GM20431 (cell line): ENCODE measurements at regions not wholly inside any gene's neighbourhood (a gene's known extent, or its start where the extent isn't known, plus 50 kb on each side); places are given as distances from the start of the nearest gene placed in this dataset.

Experiments used
- in situ Hi-C: fragments of 300-500 bp; cut with MseI, MboI; formaldehyde crosslinking; loops from one replicate; pipeline ENCODE4 v1.15.0; 2020; ENCODE audit warnings: low sequenced_read_pairs; ENCODE audit not compliant: unreplicated experiment

DNA sequence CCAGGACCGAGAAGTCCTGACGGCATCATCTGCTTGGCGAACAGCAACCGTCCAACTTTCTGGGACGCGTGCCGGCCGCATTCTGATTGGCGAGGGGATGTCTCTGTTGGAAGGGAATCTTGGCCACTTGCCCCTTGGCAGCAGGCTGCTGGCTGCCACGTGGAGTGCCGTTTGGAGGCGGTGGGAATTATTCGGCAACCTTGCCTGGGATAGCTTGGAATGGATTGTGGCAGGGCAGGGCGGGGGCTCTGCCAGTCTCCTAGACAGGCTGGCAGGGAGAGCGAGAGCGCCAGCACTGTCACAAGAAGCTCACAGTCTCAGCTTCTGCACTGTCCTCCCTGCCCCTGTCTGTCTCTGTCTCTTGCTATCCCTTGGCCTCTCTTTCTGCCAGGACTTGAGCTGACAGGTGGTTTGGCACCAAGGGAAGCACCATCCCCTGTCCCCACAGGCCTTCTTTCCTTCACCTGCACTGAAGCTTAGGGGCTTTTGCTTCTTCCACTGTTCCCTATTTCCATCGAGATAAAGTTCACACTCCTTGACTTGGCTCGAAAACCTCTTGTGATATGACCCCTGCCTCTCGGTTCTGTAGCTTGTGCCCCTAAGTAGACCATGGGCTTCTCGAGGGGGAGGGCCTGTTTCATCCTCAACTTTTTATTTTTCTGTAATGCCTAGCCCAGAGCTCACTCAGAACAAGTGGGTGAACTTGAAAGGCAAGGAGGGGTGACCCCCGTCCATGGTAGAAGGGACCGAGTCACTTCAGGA, 201.9 kb downstream of the PHETA1 start:
- in situ Hi-C loops = no loop called here

DNA sequence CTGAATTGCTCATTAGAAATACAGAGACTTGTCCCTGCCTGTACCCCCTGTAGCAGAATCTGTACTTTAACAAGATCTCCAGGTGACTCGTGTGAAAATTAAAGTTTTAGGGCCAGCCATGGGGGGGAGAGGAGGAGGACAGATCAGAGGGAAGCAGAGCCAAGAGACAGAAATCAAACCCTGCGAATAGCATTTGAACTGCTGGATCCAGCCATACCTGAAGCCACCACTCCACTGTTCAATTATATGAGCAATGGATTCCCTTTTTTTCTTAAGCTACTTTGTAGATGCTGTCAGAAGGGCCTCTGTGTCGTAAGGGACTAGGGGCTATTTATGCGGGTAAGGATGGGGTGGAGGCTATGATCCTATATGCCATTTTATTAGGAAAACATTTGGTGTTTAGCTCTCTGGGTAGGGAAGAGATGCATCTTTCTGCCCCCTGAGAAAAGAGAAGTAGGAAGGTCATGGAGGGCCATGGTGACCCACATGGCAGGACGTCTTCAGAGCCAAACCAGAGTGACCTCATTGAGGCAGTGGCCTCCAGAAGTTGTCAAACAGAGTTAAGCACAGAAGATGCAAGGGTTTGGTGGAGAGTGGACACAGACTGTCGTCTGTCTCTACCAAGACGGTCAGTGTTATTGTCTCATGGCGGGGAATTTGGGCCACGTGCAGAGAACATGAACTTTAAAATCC, 203.9 kb downstream of the PHETA1 start:
- in situ Hi-C loops = no loop called here

DNA sequence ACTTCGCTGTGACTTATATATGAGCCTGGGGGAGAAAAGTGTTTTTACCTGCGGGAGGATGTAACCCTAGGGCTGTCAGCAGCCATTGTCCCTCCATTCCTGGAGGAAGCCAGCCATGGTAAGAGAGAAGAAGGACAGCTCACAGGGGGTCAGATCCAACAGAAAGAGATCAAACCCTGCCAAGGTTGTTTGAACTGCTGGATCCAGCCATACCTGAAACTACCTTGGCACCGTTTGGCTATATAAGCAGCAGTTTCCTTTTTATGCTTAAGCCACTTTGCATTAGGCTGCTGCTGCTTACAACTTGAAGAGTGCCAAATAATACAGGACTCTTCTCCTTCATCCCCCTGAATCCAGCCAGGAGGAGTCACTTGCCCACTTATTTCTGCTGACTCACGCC, 205.5 kb downstream of the PHETA1 start:
- in situ Hi-C loops = no loop called here

DNA sequence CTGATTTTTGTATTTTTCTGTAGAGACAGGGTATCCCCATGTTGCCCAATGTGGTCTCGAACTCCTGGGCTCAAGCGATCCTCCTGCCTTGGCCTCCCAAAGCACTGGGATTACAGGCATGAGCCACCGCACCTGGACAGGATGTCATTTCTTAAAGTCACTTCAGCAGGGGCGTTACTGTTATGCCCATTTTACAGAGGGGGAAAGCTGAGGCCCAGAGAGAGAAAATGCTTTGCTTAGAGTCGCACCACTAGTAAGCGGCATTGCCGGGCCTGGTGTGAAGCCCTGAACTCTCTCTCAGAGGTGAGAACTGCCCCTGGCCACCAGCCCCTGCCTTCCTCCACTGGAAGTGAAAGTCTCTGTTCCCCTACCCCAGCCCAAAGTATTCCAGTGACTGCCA, 207.0 kb downstream of the PHETA1 start:
- in situ Hi-C loops = no loop called here

DNA sequence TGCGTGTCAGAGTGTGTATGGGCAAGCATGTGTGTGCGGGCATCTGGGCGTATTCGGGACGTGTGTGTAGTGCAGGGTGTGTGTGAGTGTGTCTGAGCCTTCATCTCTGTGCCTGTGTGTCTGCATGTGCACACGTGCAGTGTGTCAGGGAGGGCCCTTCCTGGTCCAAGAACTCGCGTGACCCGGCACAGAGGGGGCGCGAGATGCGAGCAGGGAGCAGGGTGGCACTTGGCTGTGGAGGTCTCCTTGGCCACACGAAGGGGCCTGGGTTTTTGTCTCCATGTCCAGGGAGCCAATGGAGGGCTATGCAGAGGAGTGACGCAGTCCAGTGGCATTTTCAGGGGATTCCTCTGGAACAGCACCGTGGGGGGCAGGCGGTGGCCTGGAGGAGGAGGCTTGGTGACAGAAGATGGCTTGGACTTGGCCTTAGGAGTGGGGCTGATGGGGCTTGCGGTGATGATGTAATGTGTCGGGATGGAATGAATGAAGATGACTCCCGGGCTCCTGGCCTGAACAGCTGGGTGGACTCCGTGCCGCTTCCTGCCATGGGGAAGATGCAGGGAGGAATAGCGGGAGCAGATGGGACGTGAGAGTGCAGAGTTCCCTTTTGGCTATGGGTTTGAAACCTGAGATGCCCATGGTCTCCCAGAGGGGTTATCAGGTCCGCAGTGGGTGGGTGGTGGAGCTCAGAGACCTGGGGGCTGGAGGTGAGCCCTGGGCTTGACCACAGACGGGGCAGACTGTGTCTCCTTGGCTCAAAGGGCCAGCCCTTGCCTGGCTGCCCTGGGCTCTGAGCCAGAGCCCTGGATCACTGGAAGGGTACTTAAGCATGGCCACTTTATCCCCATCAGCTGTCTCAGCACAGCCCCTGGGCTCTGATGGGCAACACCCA, 208.3 kb downstream of the PHETA1 start:
- in situ Hi-C loops = no loop called here

DNA sequence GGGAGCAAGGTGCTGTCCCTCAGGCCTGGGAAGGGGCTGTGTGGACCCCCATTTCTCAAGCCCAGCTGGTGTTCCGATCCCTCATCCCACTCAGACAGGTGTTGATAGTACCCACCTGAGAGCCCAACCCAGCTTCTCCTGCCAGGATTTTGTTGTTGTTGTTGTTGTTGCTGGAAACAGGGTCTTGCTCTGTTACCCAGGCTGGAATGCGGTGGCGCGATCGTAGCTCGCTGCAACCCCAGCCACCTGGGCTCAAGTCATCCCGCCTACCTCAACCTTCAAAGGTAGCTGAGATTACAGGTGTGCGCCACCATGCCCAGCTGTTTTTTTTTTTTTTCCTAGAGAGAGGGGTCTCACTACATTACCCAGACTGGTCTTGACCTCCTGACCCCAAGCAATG, 209.9 kb downstream of the PHETA1 start:
- in situ Hi-C loops = no loop called here

DNA sequence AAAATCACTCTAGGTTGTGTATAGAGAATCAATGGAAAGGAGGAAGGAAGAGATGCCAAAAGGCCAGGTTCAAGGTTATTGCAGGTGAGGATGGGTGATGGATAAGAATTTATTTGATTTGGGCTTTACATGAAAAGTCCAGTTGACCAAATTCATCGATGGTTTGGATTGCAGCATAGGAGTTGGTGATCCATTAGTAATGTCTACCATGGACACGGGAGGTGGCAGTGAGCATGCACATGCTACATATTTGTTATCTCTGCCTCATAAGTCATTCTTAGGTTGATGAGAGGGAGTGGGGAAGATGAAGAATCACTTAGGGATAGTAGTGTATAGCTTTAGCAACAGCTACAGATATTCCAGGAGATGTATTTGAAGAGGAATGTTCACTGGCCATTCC, 211.4 kb downstream of the PHETA1 start:
- in situ Hi-C loops = no loop called here

DNA sequence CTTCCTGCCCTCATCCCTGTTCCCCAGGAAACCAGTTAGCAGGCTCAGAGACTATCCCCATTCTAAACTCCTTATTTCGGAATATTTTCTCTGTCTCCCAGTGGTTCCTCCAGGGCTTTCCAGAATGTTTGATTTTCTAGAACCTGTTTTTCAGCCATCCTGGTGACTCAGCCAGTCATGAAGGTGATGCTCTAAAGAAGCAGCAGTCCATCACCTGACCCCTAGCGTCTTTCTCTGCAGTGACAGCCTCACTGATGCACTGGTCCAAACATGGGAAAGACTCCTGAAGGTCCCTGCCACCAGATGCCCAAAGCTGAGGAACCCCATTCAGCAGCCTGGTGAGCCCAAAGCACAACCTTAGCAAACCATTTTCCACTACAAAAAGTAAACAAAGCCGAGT, 212.6 kb downstream of the PHETA1 start:
- in situ Hi-C loops = no loop called here

DNA sequence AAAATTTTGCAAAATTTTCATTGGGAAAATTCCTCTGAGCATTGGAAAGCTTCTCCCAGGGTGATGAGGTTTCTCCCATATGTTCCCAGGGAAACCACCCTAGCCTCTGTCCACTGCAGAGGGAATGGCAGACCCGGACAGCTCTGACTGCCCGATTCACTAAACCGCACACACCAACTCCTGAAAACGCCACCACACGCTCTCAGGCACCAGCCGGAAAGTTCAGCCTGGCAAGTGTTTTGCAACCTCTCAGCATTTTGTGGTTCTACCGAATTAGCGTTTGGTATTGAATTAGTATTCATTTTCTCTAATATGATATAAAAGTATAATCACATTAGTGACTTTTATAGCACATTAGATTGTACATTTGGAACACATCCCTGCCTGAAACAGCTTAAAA, 213.4 kb downstream of the PHETA1 start:
- in situ Hi-C loops = no loop called here

DNA sequence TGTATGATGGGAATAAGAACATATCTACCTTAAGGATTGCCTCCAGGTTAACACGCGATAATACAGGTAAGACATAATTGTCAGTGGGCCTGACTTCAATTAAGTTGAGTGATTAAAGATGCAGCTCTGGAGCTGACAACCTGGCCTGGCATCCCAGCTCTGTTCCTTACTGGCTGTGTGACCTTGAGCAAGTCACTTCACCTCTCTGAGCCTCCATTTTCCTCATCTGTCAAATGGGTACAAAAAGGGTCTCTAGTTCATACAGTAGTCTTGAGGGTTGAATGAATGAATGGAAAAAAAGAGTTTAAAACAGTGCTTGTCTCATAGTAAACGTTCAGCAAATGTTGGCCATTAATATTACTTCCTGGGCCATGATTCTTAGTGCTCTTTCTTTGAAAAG, 213.9 kb downstream of the PHETA1 start:
- in situ Hi-C loops = no loop called here

DNA sequence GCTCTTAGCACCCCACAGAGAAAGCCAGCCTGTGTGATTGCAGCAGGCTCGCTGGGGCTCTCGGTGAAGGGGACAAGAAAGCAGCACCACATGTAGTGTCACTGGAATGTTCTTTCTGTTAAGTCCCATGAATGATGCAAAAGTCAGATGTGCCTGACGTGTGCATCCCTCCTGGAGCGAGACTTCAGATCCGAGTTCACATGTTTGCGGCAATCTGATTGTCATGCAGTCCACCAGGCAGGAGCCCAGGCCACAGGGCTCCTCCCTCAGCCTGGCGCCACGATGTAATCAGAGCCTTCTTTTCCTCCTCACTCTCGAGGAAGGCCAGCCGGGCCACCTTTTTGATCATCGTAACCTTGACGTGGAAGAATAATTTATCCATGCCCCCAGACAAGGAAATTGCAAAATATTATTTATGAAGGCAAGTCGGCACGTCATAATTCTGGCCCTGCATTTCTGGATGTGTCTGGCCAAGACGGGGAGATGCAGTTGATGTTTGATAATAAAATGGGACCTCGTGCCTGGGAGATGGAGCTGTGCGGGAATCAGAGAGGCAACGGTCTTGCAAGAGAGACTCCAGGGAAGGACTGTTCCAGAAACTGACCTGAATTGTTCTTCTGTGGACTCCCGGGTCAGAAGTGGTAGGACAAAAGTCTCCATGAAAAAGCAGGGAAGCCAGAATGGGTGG, 214.6 kb downstream of the PHETA1 start:
- in situ Hi-C loops = no loop called here

DNA sequence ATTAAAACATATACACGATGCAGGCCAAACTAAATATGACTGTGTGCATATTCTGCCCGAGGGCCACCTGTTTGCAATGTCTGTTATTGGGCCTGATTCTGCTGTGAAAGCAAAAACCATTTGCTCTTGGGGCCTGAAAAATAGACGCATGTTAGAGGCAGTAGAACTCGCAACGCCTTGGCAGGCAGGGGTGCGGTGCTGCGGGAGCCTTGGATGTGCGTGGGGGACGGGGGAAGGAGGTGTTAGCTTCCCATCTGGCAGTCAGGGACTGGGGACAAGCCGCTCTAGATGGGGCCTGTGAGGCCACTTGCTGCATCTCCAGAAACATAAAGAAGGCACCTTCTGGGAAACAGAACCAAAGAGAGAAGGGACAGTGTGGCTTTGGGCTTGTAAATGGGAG, 216.3 kb downstream of the PHETA1 start:
- in situ Hi-C loops = no loop called here

DNA sequence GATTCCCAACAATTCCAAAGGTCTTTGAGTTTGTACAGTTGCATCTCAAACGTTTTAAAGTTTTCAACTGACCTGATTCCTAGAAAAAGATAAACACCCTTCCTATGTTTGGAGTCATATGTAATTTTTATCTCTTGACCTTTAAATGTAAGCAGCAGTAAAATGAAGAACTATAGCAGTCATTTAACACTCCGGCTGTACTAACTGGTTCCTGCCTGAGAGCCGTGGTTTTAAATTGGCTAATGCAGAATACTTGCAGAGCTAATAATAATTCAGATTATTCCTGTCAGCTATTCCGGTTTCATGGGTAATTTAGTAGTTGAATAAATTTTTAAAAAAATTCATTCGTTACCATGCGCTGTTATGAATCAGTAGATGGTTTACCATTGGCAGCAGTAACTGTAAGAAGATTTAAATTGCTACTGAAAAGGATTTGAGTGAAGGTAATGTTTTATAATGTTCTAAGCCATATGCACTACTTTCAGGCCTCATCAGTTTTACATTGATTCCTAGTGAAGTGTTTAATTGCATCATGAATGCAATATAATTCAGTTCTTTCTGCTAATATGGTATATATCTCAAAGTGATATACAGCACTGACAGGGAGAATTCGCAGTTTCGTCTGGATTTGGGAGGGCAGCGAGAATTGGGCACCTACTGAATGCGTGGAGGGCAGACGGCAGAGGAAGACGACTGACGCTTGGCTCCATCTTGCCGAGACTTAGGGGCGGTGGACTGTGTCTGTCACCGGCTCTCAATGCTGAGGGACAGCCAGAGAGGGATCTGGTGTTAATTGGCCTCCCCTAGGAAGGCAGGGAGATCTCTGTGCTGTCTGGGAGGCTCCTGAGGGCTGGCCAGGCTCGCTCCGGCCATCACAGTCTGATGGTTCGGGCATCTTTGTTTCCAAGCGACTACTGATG, 217.7 kb downstream of the PHETA1 start:
- in situ Hi-C loops = no loop called here

DNA sequence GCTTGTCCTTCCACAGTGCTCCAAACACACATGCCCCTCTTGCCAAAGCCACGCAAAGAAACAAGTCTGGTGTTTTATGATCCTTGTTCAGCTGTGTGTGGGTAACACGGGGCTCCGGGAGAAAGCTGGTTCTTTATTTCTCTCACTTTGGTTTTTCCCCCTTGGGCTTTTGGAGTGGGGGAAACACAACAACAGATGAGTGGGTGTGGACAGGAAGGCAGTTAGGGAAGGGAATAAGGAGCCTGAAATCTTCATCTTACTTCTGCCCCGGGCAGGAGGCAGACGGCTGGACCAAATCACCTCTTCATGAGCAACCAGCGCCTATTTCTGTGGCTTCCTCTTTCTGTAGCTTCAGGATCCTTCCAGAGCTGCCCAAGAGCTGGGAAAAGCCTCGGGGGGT, 218.5 kb downstream of the PHETA1 start:
- in situ Hi-C loops = no loop called here

DNA sequence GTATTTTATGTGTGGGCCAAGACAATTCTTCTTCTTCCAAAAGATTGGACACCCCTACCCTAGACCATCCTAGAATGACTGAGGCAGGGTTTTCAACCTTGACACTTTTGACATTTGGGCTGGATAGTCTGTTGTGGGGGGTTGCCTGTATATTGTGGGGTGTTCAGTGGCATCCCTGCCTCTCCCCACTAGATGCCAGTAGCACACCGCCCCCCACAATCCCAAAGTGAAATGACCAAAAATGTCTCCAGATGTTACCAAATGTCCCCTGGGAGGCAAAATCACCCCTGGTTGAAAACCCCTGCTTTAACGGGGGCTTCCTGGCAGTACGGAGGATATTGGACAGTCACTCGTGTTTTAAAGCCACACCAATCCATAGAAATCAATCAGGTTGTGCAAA, 219.6 kb downstream of the PHETA1 start:
- in situ Hi-C loops = no loop called here

DNA sequence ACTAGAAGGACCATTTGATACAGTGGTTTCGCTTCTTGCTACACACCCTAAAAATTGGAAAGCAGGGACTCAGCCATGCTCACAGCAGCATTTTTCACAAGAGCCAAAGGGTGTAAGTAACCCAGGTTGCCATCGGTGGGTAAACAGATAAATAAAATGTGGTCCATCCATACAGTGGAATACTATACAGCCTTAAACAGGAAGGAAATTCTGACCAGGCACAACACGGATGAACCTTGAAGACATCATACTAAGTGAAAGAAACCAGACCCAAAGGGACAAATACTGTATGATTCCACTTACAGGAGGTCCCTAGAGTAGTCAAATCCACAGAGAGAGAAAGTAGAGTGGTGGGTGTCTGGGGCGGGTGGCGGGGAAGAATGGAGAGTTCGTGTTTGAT, 220.9 kb downstream of the PHETA1 start:
- in situ Hi-C loops = no loop called here

DNA sequence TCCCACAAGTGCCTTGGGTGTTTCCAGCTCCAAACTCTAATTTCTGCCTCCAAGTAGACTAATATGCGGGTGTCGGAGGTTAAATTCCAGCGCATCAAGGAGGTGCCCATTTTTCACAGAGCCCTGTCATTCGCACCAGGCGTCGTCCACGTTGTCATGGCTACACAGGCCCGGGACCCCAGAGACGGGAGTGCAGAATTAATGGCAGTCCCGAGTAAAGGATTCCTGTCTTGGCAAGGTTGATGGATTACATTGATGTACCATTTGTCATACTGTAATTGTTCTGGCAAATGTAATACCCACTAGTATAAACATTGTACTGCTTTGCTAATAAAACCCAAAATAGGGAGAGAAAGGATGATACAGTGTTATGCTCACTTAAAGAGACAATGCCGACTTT, 222.9 kb upstream of the MYL2 start:
- in situ Hi-C loops = no loop called here

DNA sequence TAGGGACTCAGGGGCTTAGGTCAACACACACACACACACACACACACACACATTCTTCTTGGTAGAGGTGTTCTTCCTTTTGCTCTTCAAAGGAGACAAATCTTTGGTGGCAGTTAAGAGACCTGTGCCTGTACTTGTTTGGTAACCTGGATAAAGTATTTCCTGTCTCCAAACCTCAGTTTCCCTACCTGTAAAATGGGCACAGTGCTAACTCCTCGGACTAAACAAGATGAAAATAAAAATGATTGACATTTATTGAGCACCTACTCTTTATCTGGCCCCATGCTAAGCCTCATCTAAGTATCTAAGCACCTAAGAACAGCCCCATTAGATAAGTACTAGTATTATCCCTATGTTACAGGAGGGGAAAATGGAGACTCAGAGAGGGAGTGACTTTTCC, 220.8 kb upstream of the MYL2 start:
- in situ Hi-C loops = no loop called here

DNA sequence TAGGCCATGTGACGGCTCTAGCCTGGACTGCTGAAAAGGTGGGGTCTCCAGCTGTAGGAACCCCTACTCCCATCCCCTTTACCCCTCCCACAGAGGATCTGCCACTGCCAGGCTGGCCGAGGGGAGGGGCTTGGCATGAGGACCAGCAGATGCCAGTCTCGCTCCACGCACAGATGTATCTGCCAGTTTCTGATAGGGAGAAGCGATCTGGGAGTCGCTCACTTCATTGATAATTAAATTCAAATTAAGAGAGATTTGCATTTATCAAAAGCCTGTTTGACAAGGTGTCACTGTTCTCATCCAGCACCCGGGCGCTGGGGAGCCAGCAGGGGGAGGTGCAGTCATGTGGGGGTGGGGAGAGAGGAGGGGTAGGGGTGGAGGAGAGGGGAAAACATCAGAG, 217.6 kb upstream of the MYL2 start:
- in situ Hi-C loops = no loop called here
